HCT116 (cell line): ENCODE measurements at regions not wholly inside any gene's neighbourhood (a gene's known extent, or its start where the extent isn't known, plus 50 kb on each side); places are given as distances from the start of the nearest gene placed in this dataset.

Source experiments
- ATAC-seq: fragments of 200-7000 bp; cut with Tn5 transposase; 2 replicates; pipeline ENCODE4 v1.9.1; 2020; ENCODE audit warnings: mild to moderate bottlenecking, moderate library complexity
- BruUV-seq: library from RNA; stranded (reverse); fragments of 400-500 nt; replicated peaks from 2 replicates; lab custom pipeline; 2021; lab: Mats Ljungman, UMichigan
- CTCF ChIA-PET: fragments of 300-600 bp; sonication (Branson Sonifier 250); formaldehyde crosslinking; loops from one replicate; lab custom pipeline; 2021; ENCODE audit warnings: antibody characterized with exemption; lab: Charles Lee
- POLR2A ChIA-PET: fragments of 300-600, 350-600 bp; sonication (Branson Sonifier 250); formaldehyde crosslinking; loops from one replicate; lab custom pipeline; 2021; ENCODE audit warnings: antibody characterized with exemption; lab: Charles Lee
- RAD21 ChIA-PET, 2 experiments: fragments of 300-600 bp; sonication (Branson Sonifier 250); formaldehyde crosslinking; loops; one replicate each; lab custom pipeline; 2023; ENCODE audit warnings: low total read pairs in 2 of 2; ENCODE audit not compliant: uncharacterized antibody in 2 of 2, unreplicated experiment in 2 of 2, low non-redundant PET in 1 of 2; lab: Charles Lee
- DNase-seq: peaks from one replicate; pipeline ENCODE4 v3.0.0-alpha.2; 2010; ENCODE audit warnings: low read depth, low spot score
- H2AFZ ChIP-seq: fragments of 200-600 bp; shearing (Covaris generic), sonication (generic); 2 replicates; pipeline ENCODE4 v1.6.1; 2017; ENCODE audit warnings: low read depth, mixed run types, mixed read lengths, antibody characterized with exemption, low read length; ENCODE audit not compliant: poor library complexity, severe bottlenecking
- H3K27ac ChIP-seq: 2 replicates; pipeline ENCODE4 v1.5.1; 2012; ENCODE audit warnings: low read depth, low read length
- H3K27me3 ChIP-seq: fragments of 200-600 bp; sonication (generic); 2 replicates; pipeline ENCODE4 v1.6.1; 2016; ENCODE audit warnings: mixed run types, low read length, mixed read lengths; ENCODE audit not compliant: insufficient read depth
- H3K36me3 ChIP-seq, 2 experiments: fragments of 200-500 bp in 1 of 2; fragments of 200-600 bp in 1 of 2; sonication (Bioruptor generic) in 1 of 2; sonication (generic) in 1 of 2; 2 replicates each; pipeline versions ENCODE4 v1.5.1 to v1.6.1; 2014 to 2016; ENCODE audit warnings: low read length in 2 of 2, inconsistent platforms in 1 of 2, mixed read lengths in 1 of 2, mixed run types in 1 of 2; ENCODE audit not compliant: insufficient read depth in 2 of 2, control insufficient read depth in 1 of 2
- H3K4me1 ChIP-seq, 2 experiments: fragments of 200-600 bp in 1 of 2; sonication (generic) in 1 of 2; 2 replicates each; pipeline versions ENCODE4 v1.5.1 to v1.6.1; 2012 to 2017; ENCODE audit warnings: low read length in 2 of 2, inconsistent platforms in 1 of 2, mild to moderate bottlenecking in 1 of 2, mixed read lengths in 1 of 2, mixed run types in 1 of 2, moderate library complexity in 1 of 2; ENCODE audit not compliant: insufficient read depth in 2 of 2, control insufficient read depth in 1 of 2
- H3K4me2 ChIP-seq: fragments of 200-600 bp; sonication (generic); 2 replicates; pipeline ENCODE4 v1.6.1; 2017; ENCODE audit warnings: mixed run types, low read length, mixed read lengths
- H3K4me3 ChIP-seq, 2 experiments: fragments of 200-600 bp in 1 of 2; sonication (generic) in 1 of 2; replicated peaks in 1 of 2; 2 replicates each; pipeline ENCODE4 v1.5.1; 2011 to 2016; ENCODE audit warnings: low read length in 2 of 2, control low read depth in 1 of 2, low read depth in 1 of 2, mild to moderate bottlenecking in 1 of 2, mixed read lengths in 1 of 2, mixed run types in 1 of 2
- H3K79me2 ChIP-seq: fragments of 200-600 bp; sonication (generic); 2 replicates; pipeline ENCODE4 v1.6.1; 2017; ENCODE audit warnings: mild to moderate bottlenecking, mixed run types, low read length, moderate library complexity, mixed read lengths; ENCODE audit not compliant: insufficient read depth
- H3K9ac ChIP-seq: fragments of 200-600 bp; sonication (generic); 2 replicates; pipeline ENCODE4 v1.6.1; 2016; ENCODE audit warnings: low read length, mixed read lengths
- H3K9me2 ChIP-seq: fragments of 200-600 bp; sonication (generic), shearing (Covaris generic); 2 replicates; pipeline ENCODE4 v1.6.1; 2017; ENCODE audit warnings: mixed run types, mild to moderate bottlenecking, moderate library complexity; ENCODE audit not compliant: insufficient read depth
- H3K9me3 ChIP-seq, 2 experiments: fragments of 200-500 bp in 1 of 2; fragments of 200-600 bp in 1 of 2; sonication (Bioruptor generic) in 1 of 2; sonication (generic) in 1 of 2; 2 replicates each; pipeline ENCODE4 v1.6.1; 2014 to 2017; ENCODE audit warnings: low read length in 2 of 2, mixed read lengths in 2 of 2, inconsistent platforms in 1 of 2, low read depth in 1 of 2, mild to moderate bottlenecking in 1 of 2, mixed run types in 1 of 2, moderate library complexity in 1 of 2; ENCODE audit not compliant: control insufficient read depth in 1 of 2, insufficient read depth in 1 of 2
- H4K20me1 ChIP-seq: fragments of 200-600 bp; sonication (generic), shearing (Covaris generic); 2 replicates; pipeline ENCODE4 v1.6.1; 2017; ENCODE audit warnings: mixed run types, mild to moderate bottlenecking, moderate library complexity; ENCODE audit not compliant: insufficient read depth
- ATF3 ChIP-seq: IDR thresholded peaks from 2 replicates; pipeline ENCODE4 v1.6.1; 2012
- CEBPB ChIP-seq: IDR thresholded peaks from 2 replicates; pipeline ENCODE4 v1.6.1; 2012; ENCODE audit warnings: low read depth
- ELF1 ChIP-seq: IDR thresholded peaks from 2 replicates; pipeline ENCODE4 v1.6.1; 2012; ENCODE audit warnings: low read depth, borderline replicate concordance
- FOSL1 ChIP-seq: IDR thresholded peaks from 2 replicates; pipeline ENCODE4 v1.6.1; 2012; ENCODE audit warnings: low read depth
- JUND ChIP-seq: IDR thresholded peaks from 2 replicates; pipeline ENCODE4 v1.6.1; 2012
- POLR2A ChIP-seq: IDR thresholded peaks from 2 replicates; pipeline ENCODE4 v1.7.0; 2011; ENCODE audit warnings: borderline replicate concordance; ENCODE audit not compliant: insufficient read depth, insufficient read length; ENCODE audit errors: extremely low read depth
- POLR2AphosphoS5 ChIP-seq: IDR thresholded peaks from 2 replicates; pipeline ENCODE4 v1.6.1; 2011; ENCODE audit warnings: mild to moderate bottlenecking, low read depth, low read length, moderate library complexity
- RAD21 ChIP-seq: IDR thresholded peaks from 2 replicates; pipeline ENCODE4 v1.6.1; 2012; ENCODE audit warnings: low read depth, mild to moderate bottlenecking
- SIN3A ChIP-seq: IDR thresholded peaks from 2 replicates; pipeline ENCODE4 v1.6.1; 2012; ENCODE audit warnings: low read depth
- SRF ChIP-seq: IDR thresholded peaks from 2 replicates; pipeline ENCODE4 v1.6.1; 2012; ENCODE audit warnings: low read depth
- TCF7L2 ChIP-seq: IDR thresholded peaks from 2 replicates; pipeline ENCODE4 v1.7.0; 2011; ENCODE audit warnings: borderline replicate concordance, inconsistent platforms; ENCODE audit not compliant: insufficient read depth, insufficient read length; ENCODE audit errors: extremely low read depth
- YY1 ChIP-seq: IDR thresholded peaks from 2 replicates; pipeline ENCODE4 v1.6.1; 2011; ENCODE audit warnings: low read length, low read depth, moderate library complexity, mild to moderate bottlenecking; ENCODE audit not compliant: insufficient replicate concordance; ENCODE audit errors: extremely low read depth
- ZFX ChIP-seq: fragments of 450-650 bp; IDR thresholded peaks from 2 replicates; pipeline ENCODE4 v1.6.1; 2017
- intact Hi-C: fragments of 100-400 bp; cut with micrococcal nuclease; formaldehyde crosslinking; loops from 2 replicates; pipeline ENCODE4 v1.10.0; 2022
- TF ChIP-seq, protein P1 (sequence below): IDR thresholded peaks from 2 replicates; pipeline ENCODE4 v1.6.1; 2012
- TF ChIP-seq, protein P2 (sequence below): IDR thresholded peaks from 2 replicates; pipeline ENCODE4 v1.6.1; 2012; ENCODE audit warnings: low read depth

DNA sequence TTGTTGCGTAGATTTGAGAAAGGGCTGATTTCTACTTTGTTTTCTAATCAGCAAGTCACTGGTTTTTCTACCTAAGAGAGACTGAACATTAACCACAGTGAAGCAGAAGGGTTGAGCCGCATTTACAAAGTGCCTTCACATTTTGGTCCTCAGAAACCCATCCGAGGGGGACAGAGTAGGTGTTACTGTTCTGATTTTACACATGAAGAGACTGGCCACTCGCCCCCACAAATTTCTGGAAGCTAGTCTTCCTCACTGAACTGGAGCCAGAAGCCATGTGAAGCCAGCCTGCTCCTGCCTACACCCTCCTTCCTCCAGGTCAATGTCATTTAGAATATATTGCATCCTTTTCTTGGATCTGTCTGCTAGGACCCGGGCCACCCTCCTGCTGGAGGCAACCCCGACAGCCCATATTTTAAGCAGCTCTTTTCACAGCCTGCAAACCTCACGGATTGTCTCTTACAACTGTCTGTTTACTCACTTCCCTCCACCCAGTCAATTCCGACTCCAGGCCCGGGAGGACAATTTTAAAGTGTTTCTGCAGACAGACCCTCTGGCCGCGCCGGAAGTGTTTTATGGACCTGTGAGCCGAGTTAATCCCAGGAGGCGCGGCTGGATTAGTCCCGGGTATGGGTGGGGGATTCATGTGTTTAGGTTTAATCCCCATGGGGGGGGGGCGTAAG is 73.2 kb upstream of the BCOR start:
- Histone ChIP-seq H4K20me1 (no peaks in the 10 kb centered on the region), H2AFZ (no peak overlapping the region), H3K4me3 (peak overlapping the region; percentile 37 to 60), H3K27me3 (no peaks in the 10 kb centered on the region), H3K9ac (peak overlapping the region; percentile 83), H3K9me2 (no peaks in the 10 kb centered on the region), H3K36me3 (no peaks in the 10 kb centered on the region), H3K4me2 (peak overlapping the region; percentile 86), H3K27ac (peak overlapping the region; percentile 98), H3K79me2 (peaks cover 48% of the 10 kb centered on the region), H3K9me3 (no peaks in the 10 kb centered on the region), H3K4me1 (peaks cover 49 to 97% of the 10 kb centered on the region in 2 experiments)
- intact Hi-C loops = loop anchor here (5.0 to 10.0 kb wide), 3 partner anchors 94 to 1366 kb away; partner anchors contain the start of gene MID1IP1
- POLR2A ChIA-PET = no interaction called here
- TF ChIP-seq ATF3 (no peak), SIN3A (no peak), POLR2AphosphoS5 (no peak), FOSL1 (no peak), ZFX (no peak), SRF (no peak), JUND (no peak), POLR2A (no peak), RAD21 (no peak), TCF7L2 (no peak), YY1 (no peak), CEBPB (no peak), ELF1 (no peak)
- TF ChIP-seq, protein P1, sequence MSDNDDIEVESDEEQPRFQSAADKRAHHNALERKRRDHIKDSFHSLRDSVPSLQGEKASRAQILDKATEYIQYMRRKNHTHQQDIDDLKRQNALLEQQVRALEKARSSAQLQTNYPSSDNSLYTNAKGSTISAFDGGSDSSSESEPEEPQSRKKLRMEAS = no peak
- TF ChIP-seq, protein P2, sequence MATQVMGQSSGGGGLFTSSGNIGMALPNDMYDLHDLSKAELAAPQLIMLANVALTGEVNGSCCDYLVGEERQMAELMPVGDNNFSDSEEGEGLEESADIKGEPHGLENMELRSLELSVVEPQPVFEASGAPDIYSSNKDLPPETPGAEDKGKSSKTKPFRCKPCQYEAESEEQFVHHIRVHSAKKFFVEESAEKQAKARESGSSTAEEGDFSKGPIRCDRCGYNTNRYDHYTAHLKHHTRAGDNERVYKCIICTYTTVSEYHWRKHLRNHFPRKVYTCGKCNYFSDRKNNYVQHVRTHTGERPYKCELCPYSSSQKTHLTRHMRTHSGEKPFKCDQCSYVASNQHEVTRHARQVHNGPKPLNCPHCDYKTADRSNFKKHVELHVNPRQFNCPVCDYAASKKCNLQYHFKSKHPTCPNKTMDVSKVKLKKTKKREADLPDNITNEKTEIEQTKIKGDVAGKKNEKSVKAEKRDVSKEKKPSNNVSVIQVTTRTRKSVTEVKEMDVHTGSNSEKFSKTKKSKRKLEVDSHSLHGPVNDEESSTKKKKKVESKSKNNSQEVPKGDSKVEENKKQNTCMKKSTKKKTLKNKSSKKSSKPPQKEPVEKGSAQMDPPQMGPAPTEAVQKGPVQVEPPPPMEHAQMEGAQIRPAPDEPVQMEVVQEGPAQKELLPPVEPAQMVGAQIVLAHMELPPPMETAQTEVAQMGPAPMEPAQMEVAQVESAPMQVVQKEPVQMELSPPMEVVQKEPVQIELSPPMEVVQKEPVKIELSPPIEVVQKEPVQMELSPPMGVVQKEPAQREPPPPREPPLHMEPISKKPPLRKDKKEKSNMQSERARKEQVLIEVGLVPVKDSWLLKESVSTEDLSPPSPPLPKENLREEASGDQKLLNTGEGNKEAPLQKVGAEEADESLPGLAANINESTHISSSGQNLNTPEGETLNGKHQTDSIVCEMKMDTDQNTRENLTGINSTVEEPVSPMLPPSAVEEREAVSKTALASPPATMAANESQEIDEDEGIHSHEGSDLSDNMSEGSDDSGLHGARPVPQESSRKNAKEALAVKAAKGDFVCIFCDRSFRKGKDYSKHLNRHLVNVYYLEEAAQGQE = no peak
- ATAC-seq (no peak), DNase-seq (no peak)
- BruUV-seq = no TSS peak
- CTCF ChIA-PET = no interaction called here
- RAD21 ChIA-PET = no interaction called here
